H1 (cell line): ENCODE measurements at regions not wholly inside any gene's neighbourhood (a gene's known extent, or its start where the extent isn't known, plus 50 kb on each side); places are given as distances from the start of the nearest gene placed in this dataset.

Experiments used
- POU5F1 ChIP-seq: IDR thresholded peaks from 2 replicates; pipeline ENCODE4 v1.6.1; 2011; ENCODE audit warnings: low read depth, mild to moderate bottlenecking, low read length, moderate library complexity
- RNF2 ChIP-seq: fragments of 200-900, 300-1000 bp; sonication (generic); IDR thresholded peaks from 2 replicates; pipeline ENCODE4 v1.7.1; 2016; ENCODE audit warnings: borderline replicate concordance, low read depth, mild to moderate bottlenecking, antibody characterized with exemption, low read length; ENCODE audit not compliant: poor library complexity, severe bottlenecking; ENCODE audit errors: missing control alignments

DNA sequence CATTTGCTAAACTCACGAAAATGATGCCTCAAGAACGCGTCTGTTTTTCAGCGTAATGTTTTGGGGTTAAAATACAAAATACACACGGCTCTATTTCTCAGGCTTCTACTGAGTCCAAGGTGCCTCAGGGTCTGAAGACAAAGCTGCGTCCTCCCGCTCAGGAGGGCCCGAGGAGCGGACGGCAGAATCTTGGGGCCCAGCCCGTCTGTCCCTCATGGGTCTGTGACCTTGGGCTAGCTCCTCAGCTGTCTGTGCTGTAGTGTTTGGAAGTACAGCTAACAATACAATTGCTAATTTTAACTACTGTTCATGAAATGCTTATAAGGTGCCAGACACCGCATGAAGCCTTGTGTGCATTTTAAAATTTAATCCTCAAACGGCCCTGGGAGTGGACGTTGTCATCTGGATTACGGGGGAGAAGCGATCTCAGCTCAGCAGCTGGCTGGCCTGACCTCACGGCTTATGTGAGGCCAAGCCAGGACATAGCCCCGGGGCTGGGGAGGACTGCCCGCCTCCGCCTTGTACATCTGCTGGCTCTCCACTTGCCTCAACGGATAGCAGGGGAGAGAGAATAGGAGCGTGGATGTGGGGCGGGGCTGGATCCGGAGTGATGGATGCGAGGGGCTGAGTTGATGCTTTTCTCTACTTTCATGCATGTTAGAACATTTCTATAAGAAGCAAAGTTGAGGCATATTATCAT, 357.4 kb downstream of the GLRX3 start (continued):
- TF ChIP-seq POU5F1: no peak
- TF ChIP-seq RNF2: no peak
